ENCODE measurements at regions not wholly inside any gene's neighbourhood (a gene's known extent, or its start where the extent isn't known, plus 50 kb on each side); places are given as distances from the start of the nearest gene placed in this dataset.
"Not testable (repeated sequence)": the region's sequence is repeated elsewhere in the genome, so short reads cannot be mapped to it uniquely, and the experiment has no call there.

GRCh38 chr2:198279026-198279425, 474.6 kb downstream of the PLCL1 start:
- H3K9me3 Mint-ChIP-seq: no peaks in the 10 kb centered on the region
- no peaks in the 10 kb centered on the region for H3K36me3 Mint-ChIP-seq (ENCODE audit: low read depth)
- 93 to 94% methylated on average over 4 to 5 of the region's 5 CpGs for WGBS, 2 experiments (ENCODE audit: insufficient coverage in 1 of 2, insufficient read length in 1 of 2)
- no peak overlapping the region for H3K4me3 Mint-ChIP-seq
- H3K27me3 ChIP-seq (ENCODE audit: control insufficient read depth, insufficient read depth, low read length, poor library complexity, severe bottlenecking): peaks cover 15% of the 10 kb centered on the region
- DNase-seq: no peak
- H3K36me3 ChIP-seq (ENCODE audit: control insufficient read depth, insufficient read depth, low read length): no peaks in the 10 kb centered on the region
- no peaks in the 10 kb centered on the region for H3K9me3 ChIP-seq (ENCODE audit: control insufficient read depth, low read length)
- TF ChIP-seq, protein P1, sequence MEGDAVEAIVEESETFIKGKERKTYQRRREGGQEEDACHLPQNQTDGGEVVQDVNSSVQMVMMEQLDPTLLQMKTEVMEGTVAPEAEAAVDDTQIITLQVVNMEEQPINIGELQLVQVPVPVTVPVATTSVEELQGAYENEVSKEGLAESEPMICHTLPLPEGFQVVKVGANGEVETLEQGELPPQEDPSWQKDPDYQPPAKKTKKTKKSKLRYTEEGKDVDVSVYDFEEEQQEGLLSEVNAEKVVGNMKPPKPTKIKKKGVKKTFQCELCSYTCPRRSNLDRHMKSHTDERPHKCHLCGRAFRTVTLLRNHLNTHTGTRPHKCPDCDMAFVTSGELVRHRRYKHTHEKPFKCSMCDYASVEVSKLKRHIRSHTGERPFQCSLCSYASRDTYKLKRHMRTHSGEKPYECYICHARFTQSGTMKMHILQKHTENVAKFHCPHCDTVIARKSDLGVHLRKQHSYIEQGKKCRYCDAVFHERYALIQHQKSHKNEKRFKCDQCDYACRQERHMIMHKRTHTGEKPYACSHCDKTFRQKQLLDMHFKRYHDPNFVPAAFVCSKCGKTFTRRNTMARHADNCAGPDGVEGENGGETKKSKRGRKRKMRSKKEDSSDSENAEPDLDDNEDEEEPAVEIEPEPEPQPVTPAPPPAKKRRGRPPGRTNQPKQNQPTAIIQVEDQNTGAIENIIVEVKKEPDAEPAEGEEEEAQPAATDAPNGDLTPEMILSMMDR (conservative IDR thresholded peaks at IDR 0.05): no peak
- H3K4me1 ChIP-seq (ENCODE audit: control insufficient read depth, insufficient read depth, low read length): no peaks in the 10 kb centered on the region
- H3K27ac ChIP-seq (ENCODE audit: low read depth, low read length): no peak overlapping the region
- no peak overlapping the region for H3K9ac ChIP-seq (ENCODE audit: extremely low read depth, low read length, poor library complexity, severe bottlenecking)
- no peak overlapping the region for H3K27ac Mint-ChIP-seq
- no peak overlapping the region for H3K4me3 ChIP-seq (ENCODE audit: low read length)
- H3K4me1 Mint-ChIP-seq: no peaks in the 10 kb centered on the region
- H3K27me3 Mint-ChIP-seq (ENCODE audit: insufficient read depth): peaks cover 16% of the 10 kb centered on the region

- Histone ChIP-seq H3K4me1 (ENCODE audit: control insufficient read depth, insufficient read depth, low read length) (no peaks in the 10 kb centered on the region), H3K27me3 (ENCODE audit: control insufficient read depth, insufficient read depth, low read length, poor library complexity, severe bottlenecking) (no peaks in the 10 kb centered on the region), H3K4me3 (ENCODE audit: low read length) (no peak overlapping the region), H3K9ac (ENCODE audit: extremely low read depth, low read length, poor library complexity, severe bottlenecking) (no peak overlapping the region), H3K27ac (ENCODE audit: low read depth, low read length) (no peak overlapping the region), H3K9me3 (ENCODE audit: control insufficient read depth, low read length) (no peaks in the 10 kb centered on the region), H3K36me3 (ENCODE audit: control insufficient read depth, insufficient read depth, low read length) (no peaks in the 10 kb centered on the region)
- no peaks in the 10 kb centered on the region for H3K36me3 Mint-ChIP-seq (ENCODE audit: low read depth)
- H3K9me3 Mint-ChIP-seq: no peaks in the 10 kb centered on the region
- H3K27me3 Mint-ChIP-seq (ENCODE audit: insufficient read depth): peaks cover 5% of the 10 kb centered on the region
- no peaks in the 10 kb centered on the region for H3K4me1 Mint-ChIP-seq
- no peak overlapping the region for H3K4me3 Mint-ChIP-seq
- TF ChIP-seq, protein P1 (conservative IDR thresholded peaks at IDR 0.05): no peak
- no peak for DNase-seq
- H3K27ac Mint-ChIP-seq: no peak overlapping the region
- 93 to 97% methylated on average over 2 of the region's 2 CpGs for WGBS, 2 experiments (ENCODE audit: insufficient coverage in 1 of 2, insufficient read length in 1 of 2)
These were observed 472.8 kb downstream of the PLCL1 start for GRCh38 chr2:198277181-198277580.

DNA sequence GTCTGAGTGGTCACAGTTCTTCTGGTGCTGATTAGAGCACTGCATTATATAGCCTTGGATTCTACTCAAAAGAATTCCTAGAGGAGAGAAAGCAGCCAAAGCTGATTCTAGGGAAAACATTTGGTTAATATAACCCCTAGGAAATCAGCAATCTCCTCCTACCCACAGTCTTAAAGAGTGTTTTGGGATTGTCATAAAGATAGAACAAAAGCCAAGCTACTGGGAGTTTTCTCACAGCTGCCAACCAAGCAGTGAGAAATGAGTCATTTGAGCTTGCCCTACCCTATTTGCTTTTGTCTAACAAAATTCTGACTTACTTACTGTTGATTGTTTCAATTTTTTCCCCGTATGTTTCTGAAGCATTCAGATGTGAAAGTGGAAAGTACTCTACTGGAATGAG, 469.3 kb downstream of the PLCL1 start:
- no peak overlapping the region for H3K4me3 Mint-ChIP-seq
- Histone ChIP-seq H3K27ac (ENCODE audit: low read depth, low read length) (no peak overlapping the region), H3K9ac (ENCODE audit: extremely low read depth, low read length, poor library complexity, severe bottlenecking) (no peak overlapping the region), H3K4me1 (ENCODE audit: control insufficient read depth, insufficient read depth, low read length) (no peaks in the 10 kb centered on the region), H3K36me3 (ENCODE audit: control insufficient read depth, insufficient read depth, low read length) (no peaks in the 10 kb centered on the region), H3K27me3 (ENCODE audit: control insufficient read depth, insufficient read depth, low read length, poor library complexity, severe bottlenecking) (no peaks in the 10 kb centered on the region), H3K4me3 (ENCODE audit: low read length) (no peak overlapping the region), H3K9me3 (ENCODE audit: control insufficient read depth, low read length) (no peaks in the 10 kb centered on the region)
- H3K4me1 Mint-ChIP-seq: no peaks in the 10 kb centered on the region
- no peak overlapping the region for H3K27ac Mint-ChIP-seq
- H3K27me3 Mint-ChIP-seq (ENCODE audit: insufficient read depth): no peaks in the 10 kb centered on the region
- H3K36me3 Mint-ChIP-seq (ENCODE audit: low read depth): no peaks in the 10 kb centered on the region
- DNase-seq: no peak
- TF ChIP-seq, protein P1 (conservative IDR thresholded peaks at IDR 0.05): no peak
- WGBS, 2 experiments (ENCODE audit: insufficient coverage in 1 of 2, insufficient read length in 1 of 2): 75 to 82% methylated on average over 1 of the region's 1 CpG
- no peaks in the 10 kb centered on the region for H3K9me3 Mint-ChIP-seq

- H3K27ac ChIP-seq (ENCODE audit: low read depth, low read length); H3K9me3 ChIP-seq (ENCODE audit: control insufficient read depth, low read length); H3K9me3 Mint-ChIP-seq; H3K27ac Mint-ChIP-seq; H3K36me3 ChIP-seq (ENCODE audit: control insufficient read depth, insufficient read depth, low read length); H3K27me3 ChIP-seq (ENCODE audit: control insufficient read depth, insufficient read depth, low read length, poor library complexity, severe bottlenecking); H3K9ac ChIP-seq (ENCODE audit: extremely low read depth, low read length, poor library complexity, severe bottlenecking); H3K36me3 Mint-ChIP-seq (ENCODE audit: low read depth); H3K4me1 Mint-ChIP-seq; DNase-seq; H3K4me3 Mint-ChIP-seq; H3K27me3 Mint-ChIP-seq (ENCODE audit: insufficient read depth); H3K4me3 ChIP-seq (ENCODE audit: low read length); H3K4me1 ChIP-seq (ENCODE audit: control insufficient read depth, insufficient read depth, low read length): not testable (repeated sequence)
- 98% methylated on average over 2 of the region's 2 CpGs; no CpG with 5 or more reads in 1 of the 2 experiments for WGBS, 2 experiments (ENCODE audit: insufficient coverage in 1 of 2, insufficient read length in 1 of 2)
These were observed 465.8 kb downstream of the PLCL1 start for GRCh38 chr2:198270157-198270556.

Data from endodermal cell (in vitro differentiated cells).